ENCODE measurements at regions not wholly inside any gene's neighbourhood (a gene's known extent, or its start where the extent isn't known, plus 50 kb on each side); places are given as distances from the start of the nearest gene placed in this dataset.

DNA sequence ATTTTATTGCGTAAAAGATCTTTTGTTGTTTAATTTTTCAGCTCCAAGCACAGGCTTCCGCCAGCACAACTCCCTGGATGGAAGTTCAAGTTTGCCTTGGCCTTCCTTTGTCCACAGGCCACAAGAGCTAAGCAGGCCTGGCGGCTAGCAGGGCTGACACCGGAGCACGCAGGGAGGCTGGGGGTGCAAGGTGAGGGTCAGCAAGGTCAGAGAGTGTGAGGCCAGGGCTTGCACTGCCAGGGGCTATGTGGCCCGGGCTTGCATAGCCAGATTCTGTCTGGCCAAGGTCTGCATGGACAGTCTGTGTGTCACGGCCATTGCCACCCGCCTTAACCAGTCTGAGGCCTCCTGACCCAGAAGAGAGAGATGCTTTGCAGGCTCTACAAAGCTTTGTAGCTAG is 123.9 kb downstream of the BCOR start:
- H3K27me3 ChIP-seq (ENCODE audit: low read length) = peaks cover 3% of the 10 kb centered on the region; the same call in 1 of the 2 replicates
- no peak overlapping the region for H3K4me2 ChIP-seq (ENCODE audit: low read depth, low read length, poor library complexity, severe bottlenecking)

DNA sequence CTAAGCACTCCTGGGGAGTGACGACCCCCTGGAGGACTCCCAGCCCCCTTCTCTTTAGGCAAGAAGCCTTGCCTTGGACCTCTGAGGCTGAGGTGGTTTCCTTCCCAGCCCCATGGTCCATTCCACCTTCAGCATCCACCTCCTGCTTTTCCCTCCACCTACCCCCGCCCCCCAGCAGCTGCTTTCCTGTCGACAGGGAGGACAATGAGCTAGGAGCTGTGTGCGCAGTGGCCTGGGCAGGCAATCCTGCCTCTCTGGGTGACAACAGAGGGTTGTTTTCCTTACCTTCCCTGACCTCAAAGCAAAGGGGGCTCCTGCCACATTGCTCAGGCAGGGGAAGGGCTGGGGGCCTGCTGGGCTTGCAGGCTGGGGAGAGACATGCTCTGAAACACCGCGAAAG is 123.5 kb downstream of the BCOR start:
- H3K4me2 ChIP-seq (ENCODE audit: low read depth, low read length, poor library complexity, severe bottlenecking) = no peak overlapping the region
- 0 out of 2 replicates have a peak, but pooled peaks cover 5% of the 10 kb centered on the region for H4K20me1 ChIP-seq (ENCODE audit: insufficient read depth, low read depth, low read length)
- no peak overlapping the region for H3K9ac ChIP-seq (ENCODE audit: low read length)
- no peak overlapping the region for H3K4me3 ChIP-seq (ENCODE audit: low read length)
- peaks cover 3% of the 10 kb centered on the region; the same call in 1 of the 2 replicates for H3K27me3 ChIP-seq (ENCODE audit: low read length)
- no peaks in the 10 kb centered on the region for H3K36me3 ChIP-seq (ENCODE audit: insufficient read depth, low read length)
- no peak for DNase-seq
- no peak overlapping the region for H2AFZ ChIP-seq (ENCODE audit: low read length)
- H3K9me3 ChIP-seq (ENCODE audit: low read length) = no peaks in the 10 kb centered on the region
- no peaks in the 10 kb centered on the region for H3K9me2 ChIP-seq (replicated peaks; ENCODE audit: insufficient read depth, low read length)
- H3K27ac ChIP-seq (ENCODE audit: low read length) = no peak overlapping the region
- peaks cover 22% of the 10 kb centered on the region for H3K4me1 ChIP-seq (ENCODE audit: low read length)
- no peaks in the 10 kb centered on the region for H3K79me2 ChIP-seq (ENCODE audit: low read length)

More for the DNA sequence above, 123.9 kb downstream of the BCOR start:
- H3K9ac ChIP-seq (ENCODE audit: low read length) = no peak overlapping the region
- no peak overlapping the region for H3K4me3 ChIP-seq (ENCODE audit: low read length)
- H3K36me3 ChIP-seq (ENCODE audit: insufficient read depth, low read length) = no peaks in the 10 kb centered on the region
- no peak for DNase-seq
- no peaks in the 10 kb centered on the region for H3K9me2 ChIP-seq (replicated peaks; ENCODE audit: insufficient read depth, low read length)
- no peaks in the 10 kb centered on the region for H3K79me2 ChIP-seq (ENCODE audit: low read length)
- no peak overlapping the region for H3K27ac ChIP-seq (ENCODE audit: low read length)
- H3K4me1 ChIP-seq (ENCODE audit: low read length) = peaks cover 18% of the 10 kb centered on the region
- 0 out of 2 replicates have a peak, but pooled peaks cover 2% of the 10 kb centered on the region for H4K20me1 ChIP-seq (ENCODE audit: insufficient read depth, low read depth, low read length)
- no peaks in the 10 kb centered on the region for H3K9me3 ChIP-seq (ENCODE audit: low read length)
- H2AFZ ChIP-seq (ENCODE audit: low read length) = no peak overlapping the region

DNA sequence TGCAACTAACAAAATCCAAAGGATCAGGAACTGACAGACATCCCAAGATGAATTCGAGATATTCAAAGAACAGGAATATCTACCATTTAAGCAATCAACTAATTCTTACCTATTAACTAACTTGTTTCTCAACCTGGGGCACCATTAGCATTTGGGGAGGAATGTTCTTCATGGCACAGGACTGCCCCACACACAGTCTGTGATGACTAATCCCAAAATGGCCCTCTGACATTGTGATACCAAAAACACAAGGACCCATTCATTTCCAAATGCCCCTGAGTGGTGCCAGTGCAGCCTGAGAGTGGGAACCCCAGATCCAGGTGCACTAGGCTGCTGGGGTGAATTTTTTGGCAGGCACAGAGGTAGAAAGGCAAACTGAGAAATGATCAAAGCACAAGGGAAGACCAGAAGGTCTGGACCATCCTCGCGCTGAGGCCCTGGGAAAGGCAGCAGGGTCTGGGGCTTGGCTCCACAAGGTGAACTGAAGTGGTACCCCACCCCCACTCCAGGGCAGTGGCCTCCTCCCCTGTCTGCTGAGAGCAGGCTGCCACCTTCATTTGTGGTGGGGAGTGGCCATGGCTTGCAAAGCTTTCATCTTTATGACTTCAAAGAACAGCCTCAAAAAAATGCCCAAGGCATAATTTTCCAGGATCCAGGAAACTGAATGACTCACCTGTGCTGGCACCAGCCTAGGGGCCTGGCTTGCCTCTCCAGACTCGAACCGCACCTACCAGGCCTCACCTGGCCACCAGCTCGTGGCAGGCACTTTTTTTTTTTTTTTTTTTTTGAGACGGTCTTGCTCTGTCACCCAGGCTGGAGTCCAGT is 122.4 kb downstream of the BCOR start:
- H3K9me2 ChIP-seq (replicated peaks; ENCODE audit: insufficient read depth, low read length) = no peaks in the 10 kb centered on the region
- no peak overlapping the region for H3K9ac ChIP-seq (ENCODE audit: low read length)
- DNase-seq = no peak
- H4K20me1 ChIP-seq (ENCODE audit: insufficient read depth, low read depth, low read length) = 0 out of 2 replicates have a peak, but pooled peaks cover 5% of the 10 kb centered on the region
- no peak overlapping the region for H3K4me3 ChIP-seq (ENCODE audit: low read length)
- H3K79me2 ChIP-seq (ENCODE audit: low read length) = no peaks in the 10 kb centered on the region
- H3K27me3 ChIP-seq (ENCODE audit: low read length) = peaks cover 3% of the 10 kb centered on the region; the same call in 1 of the 2 replicates
- H3K9me3 ChIP-seq (ENCODE audit: low read length) = no peaks in the 10 kb centered on the region
- peaks cover 22% of the 10 kb centered on the region for H3K4me1 ChIP-seq (ENCODE audit: low read length)
- H3K27ac ChIP-seq (ENCODE audit: low read length) = no peak overlapping the region
- no peak overlapping the region for H3K4me2 ChIP-seq (ENCODE audit: low read depth, low read length, poor library complexity, severe bottlenecking)
- no peaks in the 10 kb centered on the region for H3K36me3 ChIP-seq (ENCODE audit: insufficient read depth, low read length)
- no peak overlapping the region for H2AFZ ChIP-seq (ENCODE audit: low read length)

DNA sequence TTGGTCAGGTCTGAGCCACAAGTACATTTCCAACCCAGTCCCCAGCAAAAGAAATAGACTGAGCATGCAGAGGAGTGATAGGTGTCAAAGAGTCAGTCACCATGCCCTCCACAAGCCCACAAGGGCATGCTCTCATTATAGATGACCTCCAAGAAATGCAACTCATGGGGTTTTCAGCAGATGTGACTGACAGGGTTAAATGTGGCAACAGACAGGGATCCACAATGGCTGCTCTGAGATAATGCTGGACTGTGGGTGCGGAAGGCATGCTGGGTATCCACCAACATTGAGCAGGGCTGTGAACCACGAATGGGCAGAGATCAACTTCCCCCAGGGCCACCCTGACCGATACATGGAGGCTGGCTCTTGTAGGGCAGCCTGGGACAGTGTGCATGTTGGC is 115.8 kb downstream of the BCOR start:
- no peak for DNase-seq
- H3K27ac ChIP-seq (ENCODE audit: low read length) = no peak overlapping the region

DNA sequence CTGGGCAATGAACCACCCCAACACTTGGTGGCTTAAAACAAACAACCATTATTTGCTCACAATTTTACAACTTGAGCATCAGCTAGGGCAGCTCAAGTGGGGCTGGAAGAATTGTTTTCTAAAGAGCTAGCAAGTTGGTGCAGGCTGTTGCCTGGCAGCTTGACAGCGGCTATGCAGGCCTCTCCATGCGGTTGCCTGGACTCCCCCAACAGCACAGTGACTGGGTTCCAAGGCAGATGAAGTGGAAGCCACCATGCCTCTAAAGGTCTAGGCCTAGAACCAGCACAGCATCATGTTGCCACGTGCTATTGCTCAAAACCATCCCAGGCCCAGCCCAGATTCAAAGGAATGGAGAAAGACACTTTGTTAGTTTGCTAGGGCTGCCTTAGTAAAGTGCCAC is 114.8 kb downstream of the BCOR start:
- H3K4me1 ChIP-seq (ENCODE audit: low read length) = peaks cover 12% of the 10 kb centered on the region
- DNase-seq = no peak
- H3K4me2 ChIP-seq (ENCODE audit: low read depth, low read length, poor library complexity, severe bottlenecking) = no peak overlapping the region
- no peak overlapping the region for H2AFZ ChIP-seq (ENCODE audit: low read length)
- H3K9me3 ChIP-seq (ENCODE audit: low read length) = no peaks in the 10 kb centered on the region
- H3K27ac ChIP-seq (ENCODE audit: low read length) = no peak overlapping the region
- no peaks in the 10 kb centered on the region for H3K27me3 ChIP-seq (ENCODE audit: low read length)
- H3K4me3 ChIP-seq (ENCODE audit: low read length) = no peak overlapping the region
- H3K79me2 ChIP-seq (ENCODE audit: low read length) = no peaks in the 10 kb centered on the region
- H3K36me3 ChIP-seq (ENCODE audit: insufficient read depth, low read length) = no peaks in the 10 kb centered on the region
- no peak overlapping the region for H3K9ac ChIP-seq (ENCODE audit: low read length)
- no peaks in the 10 kb centered on the region for H3K9me2 ChIP-seq (replicated peaks; ENCODE audit: insufficient read depth, low read length)
- H4K20me1 ChIP-seq (ENCODE audit: insufficient read depth, low read depth, low read length) = 0 out of 2 replicates have a peak, but pooled peaks cover 5% of the 10 kb centered on the region

More for the DNA sequence above, 115.8 kb downstream of the BCOR start:
- Histone ChIP-seq H3K79me2 (ENCODE audit: low read length) (no peaks in the 10 kb centered on the region), H2AFZ (ENCODE audit: low read length) (no peak overlapping the region), H3K4me3 (ENCODE audit: low read length) (no peak overlapping the region), H3K4me1 (ENCODE audit: low read length) (peaks cover 17% of the 10 kb centered on the region), H3K9ac (ENCODE audit: low read length) (no peak overlapping the region), H3K9me2 (replicated peaks; ENCODE audit: insufficient read depth, low read length) (no peaks in the 10 kb centered on the region), H3K9me3 (ENCODE audit: low read length) (no peaks in the 10 kb centered on the region), H3K36me3 (ENCODE audit: insufficient read depth, low read length) (no peaks in the 10 kb centered on the region), H3K27me3 (ENCODE audit: low read length) (no peaks in the 10 kb centered on the region), H3K4me2 (ENCODE audit: low read depth, low read length, poor library complexity, severe bottlenecking) (no peak overlapping the region), H4K20me1 (ENCODE audit: insufficient read depth, low read depth, low read length) (0 out of 2 replicates have a peak, but pooled peaks cover 5% of the 10 kb centered on the region)

DNA sequence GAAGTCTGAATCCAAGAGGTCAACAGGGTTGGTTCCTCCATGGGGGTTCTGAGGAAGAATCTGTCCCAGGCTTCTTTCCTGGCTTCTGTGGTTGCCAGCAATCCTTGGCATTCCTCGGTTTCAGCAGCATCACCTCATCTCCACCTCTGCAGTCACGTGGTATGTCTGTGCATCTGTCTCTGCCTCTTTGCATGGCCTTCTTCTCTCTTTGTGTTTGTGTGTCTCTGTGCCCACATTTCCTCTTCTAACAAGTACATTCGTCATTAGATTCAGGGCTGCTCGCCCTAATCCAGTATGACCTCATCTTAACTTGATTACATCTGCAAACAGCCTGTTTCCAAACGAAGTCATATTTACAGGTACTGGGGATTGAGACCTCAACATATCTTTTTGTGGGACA is 114.0 kb downstream of the BCOR start:
- Histone ChIP-seq H3K4me2 (ENCODE audit: low read depth, low read length, poor library complexity, severe bottlenecking) (no peak overlapping the region), H3K27ac (ENCODE audit: low read length) (no peak overlapping the region), H3K9me2 (replicated peaks; ENCODE audit: insufficient read depth, low read length) (no peaks in the 10 kb centered on the region), H2AFZ (ENCODE audit: low read length) (no peak overlapping the region), H3K9me3 (ENCODE audit: low read length) (no peaks in the 10 kb centered on the region), H3K4me1 (ENCODE audit: low read length) (peaks cover 5% of the 10 kb centered on the region), H4K20me1 (ENCODE audit: insufficient read depth, low read depth, low read length) (0 out of 2 replicates have a peak, but pooled peaks cover 5% of the 10 kb centered on the region), H3K79me2 (ENCODE audit: low read length) (no peaks in the 10 kb centered on the region), H3K4me3 (ENCODE audit: low read length) (no peak overlapping the region), H3K36me3 (ENCODE audit: insufficient read depth, low read length) (no peaks in the 10 kb centered on the region), H3K9ac (ENCODE audit: low read length) (no peak overlapping the region), H3K27me3 (ENCODE audit: low read length) (no peaks in the 10 kb centered on the region)
- DNase-seq = no peak

DNA sequence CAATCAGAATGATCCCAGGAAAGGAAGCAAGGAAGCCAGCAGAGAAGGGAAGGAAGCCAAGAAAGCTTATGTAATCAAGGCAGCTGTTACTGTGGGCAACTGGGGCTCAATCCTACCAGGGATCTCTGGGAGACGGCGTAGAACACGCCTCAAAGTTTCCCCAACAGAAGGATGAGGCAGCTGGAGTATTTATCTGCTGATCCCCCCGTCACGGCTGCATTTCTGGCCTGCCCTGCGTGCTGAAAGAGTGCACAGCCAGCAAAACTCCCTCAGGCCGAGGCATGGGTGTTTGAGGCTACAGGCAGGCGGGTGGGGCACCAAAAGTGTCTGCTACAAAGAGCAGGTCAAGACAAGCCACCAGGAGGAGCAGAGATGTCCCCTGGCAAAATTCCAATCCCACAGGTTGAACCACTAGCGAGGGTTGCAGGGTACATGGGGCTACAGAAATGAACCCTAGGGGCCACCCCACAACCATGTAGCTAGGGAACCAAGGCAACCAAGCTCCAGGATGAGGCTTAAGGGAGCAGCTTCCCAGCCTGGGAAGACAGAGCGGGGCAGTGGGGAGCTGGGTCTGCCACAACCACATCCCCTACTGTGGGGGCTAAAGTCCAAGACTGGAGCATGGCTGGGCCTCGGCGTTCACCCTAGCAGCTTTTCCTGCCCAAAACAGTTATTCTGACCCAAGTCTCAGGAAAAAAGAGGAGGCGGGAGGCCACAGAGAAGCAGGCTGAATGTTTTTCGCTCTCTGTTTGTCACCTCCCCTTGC is 113.4 kb downstream of the BCOR start:
- Histone ChIP-seq H4K20me1 (ENCODE audit: insufficient read depth, low read depth, low read length) (no peaks in the 10 kb centered on the region), H3K4me2 (ENCODE audit: low read depth, low read length, poor library complexity, severe bottlenecking) (no peak overlapping the region), H3K27ac (ENCODE audit: low read length) (no peak overlapping the region), H2AFZ (ENCODE audit: low read length) (no peak overlapping the region), H3K9ac (ENCODE audit: low read length) (no peak overlapping the region), H3K4me3 (ENCODE audit: low read length) (no peak overlapping the region), H3K4me1 (ENCODE audit: low read length) (no peaks in the 10 kb centered on the region), H3K27me3 (ENCODE audit: low read length) (no peaks in the 10 kb centered on the region), H3K36me3 (ENCODE audit: insufficient read depth, low read length) (no peaks in the 10 kb centered on the region), H3K79me2 (ENCODE audit: low read length) (no peaks in the 10 kb centered on the region), H3K9me2 (replicated peaks; ENCODE audit: insufficient read depth, low read length) (no peaks in the 10 kb centered on the region), H3K9me3 (ENCODE audit: low read length) (no peaks in the 10 kb centered on the region)
- peak; percentile 43 for DNase-seq

DNA sequence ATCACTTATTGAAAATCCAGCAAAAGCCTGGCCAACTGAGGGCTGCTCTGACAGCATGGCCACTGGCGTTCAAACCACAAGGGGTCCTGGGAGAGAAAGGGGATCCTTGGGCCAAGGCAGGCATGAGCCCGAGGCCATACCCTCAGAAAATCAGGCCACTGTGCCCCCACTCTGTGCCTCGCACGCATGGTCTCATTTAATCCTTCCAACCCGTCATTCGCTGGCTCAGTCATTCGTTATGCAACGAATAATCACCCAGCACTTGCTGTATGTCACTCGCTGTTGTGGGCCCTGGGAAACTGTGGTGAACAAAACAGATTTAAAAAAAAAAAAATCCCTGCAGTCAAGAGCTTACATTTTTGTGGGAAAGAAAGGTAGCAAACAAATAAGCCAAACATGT is 112.7 kb downstream of the BCOR start:
- Histone ChIP-seq H3K27ac (ENCODE audit: low read length) (no peak overlapping the region), H3K79me2 (ENCODE audit: low read length) (no peaks in the 10 kb centered on the region), H3K27me3 (ENCODE audit: low read length) (no peaks in the 10 kb centered on the region), H3K4me3 (ENCODE audit: low read length) (no peak overlapping the region), H4K20me1 (ENCODE audit: insufficient read depth, low read depth, low read length) (no peaks in the 10 kb centered on the region), H3K9me2 (replicated peaks; ENCODE audit: insufficient read depth, low read length) (no peaks in the 10 kb centered on the region), H3K4me1 (ENCODE audit: low read length) (no peaks in the 10 kb centered on the region), H3K36me3 (ENCODE audit: insufficient read depth, low read length) (no peaks in the 10 kb centered on the region), H3K9me3 (ENCODE audit: low read length) (no peaks in the 10 kb centered on the region), H3K9ac (ENCODE audit: low read length) (no peak overlapping the region), H3K4me2 (ENCODE audit: low read depth, low read length, poor library complexity, severe bottlenecking) (no peak overlapping the region), H2AFZ (ENCODE audit: low read length) (no peak overlapping the region)
- no peak for DNase-seq

All from Karpas-422 (cell line).